ENCODE measurements at regions not wholly inside any gene's neighbourhood (a gene's known extent, or its start where the extent isn't known, plus 50 kb on each side); places are given as distances from the start of the nearest gene placed in this dataset.
"Not testable (repeated sequence)": the region's sequence is repeated elsewhere in the genome, so short reads cannot be mapped to it uniquely, and the experiment has no call there.

- not testable (repeated sequence) for H3K27me3 ChIP-seq (ENCODE audit: control insufficient read depth, insufficient read depth, low read length); H3K36me3 ChIP-seq (ENCODE audit: control insufficient read depth, insufficient read depth, low read length); H3K9me3 ChIP-seq (ENCODE audit: control insufficient read depth, insufficient read depth, low read length); H3K9ac ChIP-seq (ENCODE audit: low read depth, low read length); H3K4me3 ChIP-seq (ENCODE audit: low read depth, low read length); H3K4me1 ChIP-seq (ENCODE audit: control insufficient read depth, insufficient read depth, low read length)
These were observed 104.3 kb downstream of the MTPN start for GRCh38 chr7:135872861-135873260.

- Histone ChIP-seq H3K9ac (ENCODE audit: low read depth, low read length) (no peak overlapping the region), H3K36me3 (ENCODE audit: control insufficient read depth, insufficient read depth, low read length) (no peaks in the 10 kb centered on the region), H3K4me3 (ENCODE audit: low read depth, low read length) (no peak overlapping the region), H3K27me3 (ENCODE audit: control insufficient read depth, insufficient read depth, low read length) (no peaks in the 10 kb centered on the region), H3K4me1 (ENCODE audit: control insufficient read depth, insufficient read depth, low read length) (peaks cover 2% of the 10 kb centered on the region), H3K9me3 (ENCODE audit: control insufficient read depth, insufficient read depth, low read length) (no peaks in the 10 kb centered on the region)
These were observed 114.2 kb upstream of the FAM180A start for GRCh38 chr7:135862586-135863340.

- H3K4me3 ChIP-seq (ENCODE audit: low read depth, low read length): no peak overlapping the region
- no peaks in the 10 kb centered on the region for H3K36me3 ChIP-seq (ENCODE audit: control insufficient read depth, insufficient read depth, low read length)
- H3K4me1 ChIP-seq (ENCODE audit: control insufficient read depth, insufficient read depth, low read length): peaks cover 9% of the 10 kb centered on the region
- no peaks in the 10 kb centered on the region for H3K9me3 ChIP-seq (ENCODE audit: control insufficient read depth, insufficient read depth, low read length)
- H3K27me3 ChIP-seq (ENCODE audit: control insufficient read depth, insufficient read depth, low read length): no peaks in the 10 kb centered on the region
- no peak overlapping the region for H3K9ac ChIP-seq (ENCODE audit: low read depth, low read length)
These were observed 110.9 kb upstream of the FAM180A start for GRCh38 chr7:135859538-135859937.

GRCh38 chr7:135858851-135859250 lies 110.2 kb upstream of the FAM180A start:
- Histone ChIP-seq H3K4me1 (ENCODE audit: control insufficient read depth, insufficient read depth, low read length) (peaks cover 9% of the 10 kb centered on the region), H3K4me3 (ENCODE audit: low read depth, low read length) (no peak overlapping the region), H3K36me3 (ENCODE audit: control insufficient read depth, insufficient read depth, low read length) (no peaks in the 10 kb centered on the region), H3K27me3 (ENCODE audit: control insufficient read depth, insufficient read depth, low read length) (no peaks in the 10 kb centered on the region), H3K9ac (ENCODE audit: low read depth, low read length) (no peak overlapping the region), H3K9me3 (ENCODE audit: control insufficient read depth, insufficient read depth, low read length) (no peaks in the 10 kb centered on the region)

- H3K27me3 ChIP-seq (ENCODE audit: control insufficient read depth, insufficient read depth, low read length): no peaks in the 10 kb centered on the region
- H3K9ac ChIP-seq (ENCODE audit: low read depth, low read length): no peak overlapping the region
- no peaks in the 10 kb centered on the region for H3K9me3 ChIP-seq (ENCODE audit: control insufficient read depth, insufficient read depth, low read length)
- H3K4me1 ChIP-seq (ENCODE audit: control insufficient read depth, insufficient read depth, low read length): peaks cover 9% of the 10 kb centered on the region
- no peak overlapping the region for H3K4me3 ChIP-seq (ENCODE audit: low read depth, low read length)
- H3K36me3 ChIP-seq (ENCODE audit: control insufficient read depth, insufficient read depth, low read length): no peaks in the 10 kb centered on the region
These were observed 109.8 kb upstream of the FAM180A start for GRCh38 chr7:135858379-135858778.

GRCh38 chr7:135857519-135858274 lies 109.1 kb upstream of the FAM180A start:
- Histone ChIP-seq H3K4me1 (ENCODE audit: control insufficient read depth, insufficient read depth, low read length) (peaks cover 6% of the 10 kb centered on the region), H3K4me3 (ENCODE audit: low read depth, low read length) (no peak overlapping the region), H3K9ac (ENCODE audit: low read depth, low read length) (no peak overlapping the region), H3K9me3 (ENCODE audit: control insufficient read depth, insufficient read depth, low read length) (no peaks in the 10 kb centered on the region), H3K36me3 (ENCODE audit: control insufficient read depth, insufficient read depth, low read length) (no peaks in the 10 kb centered on the region), H3K27me3 (ENCODE audit: control insufficient read depth, insufficient read depth, low read length) (no peaks in the 10 kb centered on the region)

GRCh38 chr7:135856356-135857144 lies 107.9 kb upstream of the FAM180A start:
- Histone ChIP-seq H3K27me3 (ENCODE audit: control insufficient read depth, insufficient read depth, low read length) (no peaks in the 10 kb centered on the region), H3K36me3 (ENCODE audit: control insufficient read depth, insufficient read depth, low read length) (no peaks in the 10 kb centered on the region), H3K9ac (ENCODE audit: low read depth, low read length) (no peak overlapping the region), H3K9me3 (ENCODE audit: control insufficient read depth, insufficient read depth, low read length) (no peaks in the 10 kb centered on the region), H3K4me1 (ENCODE audit: control insufficient read depth, insufficient read depth, low read length) (peaks cover 6% of the 10 kb centered on the region), H3K4me3 (ENCODE audit: low read depth, low read length) (no peak overlapping the region)

- no peaks in the 10 kb centered on the region for H3K27me3 ChIP-seq (ENCODE audit: control insufficient read depth, insufficient read depth, low read length)
- peaks cover 6% of the 10 kb centered on the region for H3K4me1 ChIP-seq (ENCODE audit: control insufficient read depth, insufficient read depth, low read length)
- no peaks in the 10 kb centered on the region for H3K9me3 ChIP-seq (ENCODE audit: control insufficient read depth, insufficient read depth, low read length)
- H3K36me3 ChIP-seq (ENCODE audit: control insufficient read depth, insufficient read depth, low read length): no peaks in the 10 kb centered on the region
- H3K4me3 ChIP-seq (ENCODE audit: low read depth, low read length): no peak overlapping the region
- no peak overlapping the region for H3K9ac ChIP-seq (ENCODE audit: low read depth, low read length)
These were observed 107.2 kb upstream of the FAM180A start for GRCh38 chr7:135855846-135856245.

GRCh38 chr7:135853499-135853898 lies 104.9 kb upstream of the FAM180A start:
- Histone ChIP-seq H3K36me3 (ENCODE audit: control insufficient read depth, insufficient read depth, low read length) (no peaks in the 10 kb centered on the region), H3K9me3 (ENCODE audit: control insufficient read depth, insufficient read depth, low read length) (no peaks in the 10 kb centered on the region), H3K9ac (ENCODE audit: low read depth, low read length) (no peak overlapping the region), H3K4me3 (ENCODE audit: low read depth, low read length) (no peak overlapping the region), H3K4me1 (ENCODE audit: control insufficient read depth, insufficient read depth, low read length) (peaks cover 6% of the 10 kb centered on the region), H3K27me3 (ENCODE audit: control insufficient read depth, insufficient read depth, low read length) (no peaks in the 10 kb centered on the region)

- Histone ChIP-seq H3K4me1 (ENCODE audit: control insufficient read depth, insufficient read depth, low read length) (peaks cover 6% of the 10 kb centered on the region), H3K36me3 (ENCODE audit: control insufficient read depth, insufficient read depth, low read length) (no peaks in the 10 kb centered on the region), H3K9ac (ENCODE audit: low read depth, low read length) (no peak overlapping the region), H3K27me3 (ENCODE audit: control insufficient read depth, insufficient read depth, low read length) (no peaks in the 10 kb centered on the region), H3K4me3 (ENCODE audit: low read depth, low read length) (no peak overlapping the region), H3K9me3 (ENCODE audit: control insufficient read depth, insufficient read depth, low read length) (no peaks in the 10 kb centered on the region)
These were observed 104.4 kb upstream of the FAM180A start for GRCh38 chr7:135853008-135853407.

- Histone ChIP-seq H3K36me3 (ENCODE audit: control insufficient read depth, insufficient read depth, low read length) (no peaks in the 10 kb centered on the region), H3K4me1 (ENCODE audit: control insufficient read depth, insufficient read depth, low read length) (no peaks in the 10 kb centered on the region), H3K27me3 (ENCODE audit: control insufficient read depth, insufficient read depth, low read length) (no peaks in the 10 kb centered on the region), H3K9me3 (ENCODE audit: control insufficient read depth, insufficient read depth, low read length) (no peaks in the 10 kb centered on the region), H3K4me3 (ENCODE audit: low read depth, low read length) (no peak overlapping the region), H3K9ac (ENCODE audit: low read depth, low read length) (no peak overlapping the region)
These were observed 98.6 kb upstream of the FAM180A start for GRCh38 chr7:135847242-135847641.

Measured in iPS-15b (cell line).